Lung (tissue), 11 donors: ENCODE measurements at regions not wholly inside any gene's neighbourhood (a gene's known extent, or its start where the extent isn't known, plus 50 kb on each side); places are given as distances from the start of the nearest gene placed in this dataset.
A peak's percentile ranks its signal among the peaks of the same experiment; 100 is the strongest.

Source experiments
- ATAC-seq: fragments of 200-7000 bp; cut with Tn5 transposase; one replicate; pipeline ENCODE4 v1.9.1; 2020; ENCODE audit warnings: moderate number of reproducible peaks; ENCODE audit not compliant: insufficient read depth, low FRiP score
- DNase-seq, 3 donors: peaks; one replicate each; pipeline ENCODE4 v3.0.0-alpha.2; 2013 to 2017
- H3K27ac ChIP-seq, 2 donors: one replicate each; pipeline ENCODE4 v1.5.1; 2013; ENCODE audit warnings: mild to moderate bottlenecking in 2 of 2, moderate library complexity in 2 of 2, control low read depth in 1 of 2, inconsistent platforms in 1 of 2, low read depth in 1 of 2, low read length in 1 of 2
- H3K27me3 ChIP-seq, 3 donors: one replicate each; pipeline ENCODE4 v1.5.1; 2013; ENCODE audit warnings: low read length in 2 of 3; ENCODE audit not compliant: control insufficient read depth in 3 of 3, insufficient read depth in 3 of 3
- H3K36me3 ChIP-seq, 4 donors: one replicate each; pipeline ENCODE4 v1.5.1; 2013; ENCODE audit warnings: low read length in 4 of 4, mild to moderate bottlenecking in 1 of 4, moderate library complexity in 1 of 4; ENCODE audit not compliant: control insufficient read depth in 4 of 4, insufficient read depth in 4 of 4
- H3K4me1 ChIP-seq, 5 donors: one replicate each; pipeline ENCODE4 v1.5.1; 2013; ENCODE audit warnings: low read length in 5 of 5, mild to moderate bottlenecking in 2 of 5, moderate library complexity in 1 of 5; ENCODE audit not compliant: control insufficient read depth in 5 of 5, insufficient read depth in 5 of 5
- H3K4me3 ChIP-seq: one replicate; pipeline ENCODE4 v1.5.1; 2013; ENCODE audit warnings: mild to moderate bottlenecking, control low read depth, moderate library complexity
- H3K9ac ChIP-seq, 2 donors: one replicate each; pipeline ENCODE4 v1.5.1; 2013; ENCODE audit warnings: low read length in 2 of 2, control low read depth in 1 of 2; ENCODE audit not compliant: insufficient read depth in 1 of 2
- H3K9me3 ChIP-seq, 4 donors: one replicate each; pipeline ENCODE4 v1.5.1; 2013; ENCODE audit warnings: low read length in 3 of 4, mild to moderate bottlenecking in 1 of 4, moderate library complexity in 1 of 4; ENCODE audit not compliant: control insufficient read depth in 4 of 4, insufficient read depth in 3 of 4
- CTCF ChIP-seq: IDR thresholded peaks from 2 replicates; pipeline ENCODE4 v1.5.1; 2012; ENCODE audit warnings: mild to moderate bottlenecking; ENCODE audit errors: control extremely low read depth, extremely low read depth
- whole genome bisulfite sequencing, 2 donors: extraction: QIAGEN DNeasy Blood & Tissue Kit; methylation state at CpG; one replicate each; pipeline ENCODE4 v1.1.7; 2013; 5-methylcytosine and 5-hydroxymethylcytosine counted together
- donor health status: control.
- donor health status: control.
- donor health status: Bipolar disorder and iron deficiency.
- donor health status: healthy.
- donor health status: DM: yes; HTN: yes; CAD: no.

GRCh38 chr15:87715252-87715651 lies 541.3 kb downstream of the NTRK3 start:
- Histone ChIP-seq H3K4me1 (peaks cover 0 to 21% (median 0%) of the 10 kb centered on the region in 5 donors), H3K4me3 (no peak overlapping the region), H3K36me3 (no peaks in the 10 kb centered on the region), H3K27ac (no peak overlapping the region), H3K9me3 (peaks cover 0 to 4% (median 0%) of the 10 kb centered on the region in 4 donors), H3K9ac (no peak overlapping the region), H3K27me3 (no peaks in the 10 kb centered on the region)
- 53 to 56% methylated on average over 1 of the region's 1 CpG for WGBS, 2 donors
- no peak for ATAC-seq
- DNase-seq: no peak
- no peak for TF ChIP-seq CTCF

GRCh38 chr15:87713475-87713879 lies 543.1 kb downstream of the NTRK3 start:
- peaks cover 0 to 26% (median 0%) of the 10 kb centered on the region in 5 donors for H3K4me1 ChIP-seq
- no peak for TF ChIP-seq CTCF
- peaks cover 0 to 4% (median 0%) of the 10 kb centered on the region in 4 donors for H3K9me3 ChIP-seq
- ATAC-seq (no peak), DNase-seq (no peak)
- H3K27ac ChIP-seq: no peak overlapping the region
- H3K9ac ChIP-seq: no peak overlapping the region
- no peaks in the 10 kb centered on the region for H3K36me3 ChIP-seq
- no peak overlapping the region for H3K4me3 ChIP-seq
- 84 to 100% methylated on average over 1 of the region's 1 CpG for WGBS, 2 donors
- H3K27me3 ChIP-seq: no peaks in the 10 kb centered on the region

- peaks cover 0 to 2% (median 0%) of the 10 kb centered on the region in 4 donors for H3K9me3 ChIP-seq
- WGBS, 2 donors: 51 to 68% methylated on average over 2 of the region's 2 CpGs
- no peaks in the 10 kb centered on the region for H3K36me3 ChIP-seq
- H3K4me1 ChIP-seq: peaks cover 0 to 26% (median 0%) of the 10 kb centered on the region in 5 donors
- no peaks in the 10 kb centered on the region for H3K27me3 ChIP-seq
- DNase-seq (peak in 2 of 3 donors; percentile 12 to 37), ATAC-seq (no peak)
- no peak overlapping the region for H3K4me3 ChIP-seq
- H3K27ac ChIP-seq: no peak overlapping the region
- TF ChIP-seq CTCF: no peak
- no peak overlapping the region for H3K9ac ChIP-seq
Measured at GRCh38 chr15:87712211-87712610, 544.3 kb downstream of the NTRK3 start.

- TF ChIP-seq CTCF: no peak
- ATAC-seq (no peak), DNase-seq (peak in 2 of 3 donors; percentile 72)
- Histone ChIP-seq H3K4me3 (no peak overlapping the region), H3K9me3 (peaks cover 0 to 2% (median 0%) of the 10 kb centered on the region in 4 donors), H3K4me1 (peaks cover 0 to 26% (median 0%) of the 10 kb centered on the region in 5 donors), H3K27me3 (no peaks in the 10 kb centered on the region), H3K9ac (peak overlapping the region in 1 of 2 donors; percentile 15), H3K36me3 (no peaks in the 10 kb centered on the region), H3K27ac (no peak overlapping the region)
- WGBS, 2 donors: 44 to 52% methylated on average over 6 of the region's 6 CpGs
Measured at GRCh38 chr15:87711026-87711425, 545.5 kb downstream of the NTRK3 start.
